Keratinocyte (primary cell): ENCODE measurements at regions not wholly inside any gene's neighbourhood (a gene's known extent, or its start where the extent isn't known, plus 50 kb on each side); places are given as distances from the start of the nearest gene placed in this dataset.

Experiments
- DNase-seq: peaks from one replicate; pipeline ENCODE4 v3.0.0-alpha.2; 2011; ENCODE audit warnings: low read depth, missing footprints, low spot score
- FAIRE-seq: peaks from 2 replicates; lab custom pipeline; 2011; peaks lifted over from hg19 to GRCh38; lab: Jason Lieb, UNC
- H2AFZ ChIP-seq: 2 replicates; pipeline ENCODE4 v1.6.0; 2012; ENCODE audit warnings: low read length, control low read depth, inconsistent platforms; ENCODE audit not compliant: control insufficient read depth
- H3K27ac ChIP-seq: 2 replicates; pipeline ENCODE4 v1.5.1; 2011; ENCODE audit warnings: low read length; ENCODE audit not compliant: control insufficient read depth, insufficient read depth
- H3K27me3 ChIP-seq: 3 replicates; pipeline ENCODE4 v1.6.0; 2011; ENCODE audit warnings: low read length; ENCODE audit not compliant: control insufficient read depth, insufficient read depth; ENCODE audit errors: extremely low read depth
- H3K36me3 ChIP-seq, 2 experiments: 2 replicates in 1 of 2; 3 replicates in 1 of 2; pipeline ENCODE4 v1.5.1; 2011; ENCODE audit warnings: low read length in 2 of 2, mild to moderate bottlenecking in 1 of 2; ENCODE audit not compliant: control insufficient read depth in 2 of 2, insufficient read depth in 2 of 2; ENCODE audit errors: extremely low read depth in 1 of 2
- H3K4me1 ChIP-seq: 3 replicates; pipeline ENCODE4 v1.5.1; 2011; ENCODE audit warnings: low read length; ENCODE audit not compliant: control insufficient read depth, insufficient read depth; ENCODE audit errors: extremely low read depth
- H3K4me2 ChIP-seq: 3 replicates; pipeline ENCODE4 v1.6.0; 2011; ENCODE audit warnings: low read depth, low read length; ENCODE audit not compliant: control insufficient read depth, insufficient read depth; ENCODE audit errors: extremely low read depth
- H3K4me3 ChIP-seq, 3 experiments: fragments of 200-600 bp in 1 of 3; sonication (generic) in 1 of 3; 2 replicates in 2 of 3; 3 replicates in 1 of 3; pipeline ENCODE4 v1.5.1; 2011 to 2016; ENCODE audit warnings: low read length in 3 of 3, mild to moderate bottlenecking in 3 of 3, control low read depth in 2 of 3, inconsistent platforms in 1 of 3, low read depth in 1 of 3, mixed read lengths in 1 of 3, mixed run types in 1 of 3, moderate library complexity in 1 of 3; ENCODE audit not compliant: control insufficient read depth in 2 of 3, insufficient read depth in 2 of 3; ENCODE audit errors: extremely low read depth in 1 of 3
- H3K79me2 ChIP-seq: 2 replicates; pipeline ENCODE4 v1.6.0; 2012; ENCODE audit warnings: low read length; ENCODE audit not compliant: control insufficient read depth, insufficient read depth
- H3K9ac ChIP-seq: 3 replicates; pipeline ENCODE4 v1.6.0; 2011; ENCODE audit warnings: low read length; ENCODE audit not compliant: control insufficient read depth, insufficient read depth; ENCODE audit errors: extremely low read depth
- H3K9me1 ChIP-seq: 3 replicates; pipeline ENCODE4 v1.6.0; 2011; ENCODE audit warnings: low read length; ENCODE audit not compliant: control insufficient read depth, insufficient read depth; ENCODE audit errors: extremely low read depth
- H3K9me3 ChIP-seq: 2 replicates; pipeline ENCODE4 v1.5.1; 2012; ENCODE audit warnings: low read depth, low read length; ENCODE audit not compliant: control insufficient read depth
- H4K20me1 ChIP-seq: 3 replicates; pipeline ENCODE4 v1.6.0; 2011; ENCODE audit warnings: low read length; ENCODE audit not compliant: control insufficient read depth, insufficient read depth; ENCODE audit errors: extremely low read depth
- CTCF ChIP-seq, 3 experiments: IDR thresholded peaks in 1 of 3; conservative IDR thresholded peaks in 1 of 3; optimal IDR thresholded peaks in 1 of 3; 2 replicates in 2 of 3; 3 replicates in 1 of 3; pipeline versions ENCODE3 to v1.5.1; 2011; ENCODE audit warnings: low read length in 3 of 3, mild to moderate bottlenecking in 3 of 3, moderate library complexity in 2 of 3, control low read depth in 1 of 3, inconsistent platforms in 1 of 3; ENCODE audit not compliant: insufficient read depth in 2 of 3; ENCODE audit errors: extremely low read depth in 1 of 3
- EZH2 ChIP-seq: IDR thresholded peaks from one replicate; pipeline ENCODE4 v1.6.1; 2012; ENCODE audit warnings: inconsistent platforms, mild to moderate bottlenecking, low read length, moderate library complexity
- dilution Hi-C: fragments of 300-500 bp; cut with MboI; formaldehyde crosslinking; loops from one replicate; pipeline ENCODE4 v1.7.0; 2020; ENCODE audit warnings: low sequenced_read_pairs; ENCODE audit not compliant: extremely low pct_ligation_motif_present

GRCh38 chr18:68244786-68245185 lies 470.1 kb downstream of the TMX3 start:
- dilution Hi-C loops = no loop called here
- Histone ChIP-seq H3K4me3 (no peak overlapping the region), H3K36me3 (no peaks in the 10 kb centered on the region), H3K27ac (no peak overlapping the region), H3K9me3 (no peaks in the 10 kb centered on the region), H2AFZ (no peak overlapping the region), H3K9me1 (no peaks in the 10 kb centered on the region), H3K79me2 (no peaks in the 10 kb centered on the region), H3K27me3 (no peaks in the 10 kb centered on the region), H4K20me1 (no peaks in the 10 kb centered on the region), H3K4me1 (no peaks in the 10 kb centered on the region), H3K4me2 (no peak overlapping the region), H3K9ac (no peak overlapping the region)
- TF ChIP-seq EZH2 (no peak), CTCF (optimal IDR thresholded peaks at IDR 0.05 in 1 of 3, IDR thresholded peaks at IDR 0.05 in 1 of 3, conservative IDR thresholded peaks at IDR 0.05 in 1 of 3; ENCODE audit: extremely low read depth in 1 of 3, insufficient read depth in 2 of 3, low read length in 3 of 3) (no peak)
- no peak for DNase-seq
- no peak for FAIRE-seq

GRCh38 chr18:68241881-68242280 lies 473.0 kb downstream of the TMX3 start:
- no peaks in the 10 kb centered on the region for H3K9me1 ChIP-seq
- H3K36me3 ChIP-seq = no peaks in the 10 kb centered on the region
- H3K9ac ChIP-seq = no peak overlapping the region
- H3K9me3 ChIP-seq = no peaks in the 10 kb centered on the region
- H3K27me3 ChIP-seq = no peaks in the 10 kb centered on the region
- no peaks in the 10 kb centered on the region for H3K4me1 ChIP-seq
- no peaks in the 10 kb centered on the region for H4K20me1 ChIP-seq
- no peak overlapping the region for H3K4me3 ChIP-seq
- no peaks in the 10 kb centered on the region for H3K79me2 ChIP-seq
- DNase-seq = no peak
- dilution Hi-C loops = no loop called here
- H3K27ac ChIP-seq = no peak overlapping the region
- no peak for FAIRE-seq
- H3K4me2 ChIP-seq = no peak overlapping the region
- TF ChIP-seq EZH2 = no peak
- no peak for TF ChIP-seq CTCF (optimal IDR thresholded peaks at IDR 0.05 in 1 of 3, IDR thresholded peaks at IDR 0.05 in 1 of 3, conservative IDR thresholded peaks at IDR 0.05 in 1 of 3; ENCODE audit: extremely low read depth in 1 of 3, insufficient read depth in 2 of 3, low read length in 3 of 3)
- no peak overlapping the region for H2AFZ ChIP-seq
